HEK293T (cell line): ENCODE measurements at regions not wholly inside any gene's neighbourhood (a gene's known extent, or its start where the extent isn't known, plus 50 kb on each side); places are given as distances from the start of the nearest gene placed in this dataset.

Experiments
- BHLHE40 ChIP-seq: fragments of 450-650 bp; IDR thresholded peaks from 2 replicates; pipeline ENCODE4 v1.6.1; 2016; ENCODE audit warnings: mild to moderate bottlenecking, moderate library complexity, borderline replicate concordance
- CTBP1 ChIP-seq: fragments of 450-650 bp; IDR thresholded peaks from 2 replicates; pipeline ENCODE4 v1.6.1; 2016; ENCODE audit warnings: borderline replicate concordance
- ELF4 ChIP-seq: fragments of 450-650 bp; IDR thresholded peaks from 2 replicates; pipeline ENCODE4 v1.6.1; 2017; ENCODE audit warnings: antibody characterized with exemption
- FOXA1 ChIP-seq: fragments of 450-650 bp; IDR thresholded peaks from 2 replicates; pipeline ENCODE4 v1.6.1; 2016; ENCODE audit warnings: mild to moderate bottlenecking
- FOXK2 ChIP-seq: fragments of 450-650 bp; IDR thresholded peaks from 2 replicates; pipeline ENCODE4 v1.6.1; 2016; ENCODE audit warnings: mild to moderate bottlenecking
- FOXM1 ChIP-seq: fragments of 450-650 bp; IDR thresholded peaks from 2 replicates; pipeline ENCODE4 v1.6.1; 2017; ENCODE audit warnings: mild to moderate bottlenecking, borderline replicate concordance
- LEF1 ChIP-seq: fragments of 450-650 bp; IDR thresholded peaks from 2 replicates; pipeline ENCODE4 v1.6.1; 2017; ENCODE audit warnings: mild to moderate bottlenecking, borderline replicate concordance
- NFRKB ChIP-seq: fragments of 450-650 bp; IDR thresholded peaks from 2 replicates; pipeline ENCODE4 v1.6.1; 2016; ENCODE audit warnings: mild to moderate bottlenecking, moderate library complexity
- PKNOX1 ChIP-seq: fragments of 450-650 bp; IDR thresholded peaks from 2 replicates; pipeline ENCODE4 v1.6.1; 2016
- SP1 ChIP-seq: fragments of 450-650 bp; IDR thresholded peaks from 2 replicates; pipeline ENCODE4 v1.6.1; 2017
- SUZ12 ChIP-seq: fragments of 450-650 bp; IDR thresholded peaks from 2 replicates; pipeline ENCODE4 v1.6.1; 2016; ENCODE audit warnings: mild to moderate bottlenecking
- TARDBP ChIP-seq: fragments of 450-650 bp; IDR thresholded peaks from 2 replicates; pipeline ENCODE4 v1.6.1; 2016
- ZNF384 ChIP-seq: fragments of 450-650 bp; IDR thresholded peaks from 2 replicates; pipeline ENCODE4 v1.6.1; 2016

GRCh38 chr15:62985768-62986167 lies 56.8 kb upstream of the TPM1 start:
- TF ChIP-seq ZNF384 = no peak
- no peak for TF ChIP-seq FOXM1
- TF ChIP-seq FOXA1 = no peak
- no peak for TF ChIP-seq PKNOX1
- no peak for TF ChIP-seq LEF1
- TF ChIP-seq TARDBP = no peak
- TF ChIP-seq SUZ12 = no peak
- TF ChIP-seq ELF4 = no peak
- no peak for TF ChIP-seq SP1
- no peak for TF ChIP-seq CTBP1
- TF ChIP-seq NFRKB = no peak
- TF ChIP-seq BHLHE40 = no peak
- TF ChIP-seq FOXK2 = no peak
